Activated CD8-positive, alpha-beta memory T cell treated with anti-CD3 and anti-CD28 coated beads for 4 hours (primary cell): ENCODE measurements at regions not wholly inside any gene's neighbourhood (a gene's known extent, or its start where the extent isn't known, plus 50 kb on each side); places are given as distances from the start of the nearest gene placed in this dataset.
A peak's percentile ranks its signal among the peaks of the same experiment; 100 is the strongest.

Source experiments
- DNase-seq, 2 donors: peaks; one replicate each; pipeline ENCODE4 v3.0.0-alpha.2; 2020; ENCODE audit warnings: low read depth in 2 of 2

GRCh38 chr6:14431385-14432330, 314.1 kb downstream of the CD83 start:
- DNase-seq: no peak

- DNase-seq: no peak
These were observed 317.5 kb downstream of the CD83 start for GRCh38 chr6:14434916-14435690.

GRCh38 chr6:14436592-14437132, 319.1 kb downstream of the CD83 start:
- no peak for DNase-seq

DNA sequence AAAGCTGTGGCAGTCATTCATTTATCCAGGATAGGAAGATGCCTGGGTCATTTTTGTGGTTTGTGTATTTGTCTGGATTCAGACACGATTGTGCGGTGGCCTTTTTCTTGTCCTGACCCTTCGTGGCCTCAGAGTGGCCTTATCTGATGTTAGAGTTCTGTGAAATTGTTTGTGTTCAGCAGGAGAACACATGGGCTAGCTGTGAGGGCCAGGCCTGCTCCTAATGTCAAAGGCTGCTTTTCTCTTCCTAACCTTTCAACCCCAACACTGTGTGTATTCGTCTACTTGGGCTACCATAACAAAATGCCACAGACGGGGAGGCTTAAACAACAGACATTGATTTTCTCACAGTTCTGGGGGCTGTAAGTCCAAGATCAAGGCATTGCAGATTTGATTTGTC, 321.8 kb downstream of the CD83 start:
- no peak for DNase-seq

GRCh38 chr6:14440215-14440910, 322.8 kb downstream of the CD83 start:
- DNase-seq: no peak

GRCh38 chr6:14440940-14441781, 323.6 kb downstream of the CD83 start:
- no peak for DNase-seq

GRCh38 chr6:14442242-14442641, 324.7 kb downstream of the CD83 start:
- DNase-seq: no peak

DNA sequence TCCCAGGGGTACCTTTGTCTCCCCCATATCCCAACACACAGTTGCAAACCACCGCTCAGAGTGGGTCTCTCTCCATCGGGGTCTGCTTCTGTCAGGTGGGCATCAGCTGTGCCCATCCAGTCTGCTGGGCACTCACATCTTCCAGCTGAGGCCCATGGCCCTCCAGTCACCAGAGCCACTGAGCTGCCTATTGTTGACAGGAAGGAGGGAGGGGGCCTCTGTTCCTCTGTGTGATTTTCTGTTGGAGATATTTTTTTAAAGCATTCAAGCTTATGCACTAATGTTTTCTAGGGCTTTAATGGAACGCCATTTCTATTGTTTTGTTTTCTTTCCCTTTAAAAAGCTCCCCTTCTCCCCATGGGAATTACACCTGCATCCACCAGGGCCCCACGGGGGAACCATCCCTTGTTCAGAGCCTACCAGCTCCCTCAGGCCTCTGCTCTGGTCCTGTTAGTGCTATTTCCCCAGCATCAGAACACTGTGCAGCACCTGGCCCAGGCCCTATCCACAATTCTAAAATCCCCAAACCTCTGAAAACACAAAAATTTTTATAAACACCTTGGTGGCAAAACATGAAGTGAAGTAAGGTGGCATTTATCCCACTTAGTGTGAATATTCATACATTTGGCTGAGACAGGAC, 326.2 kb downstream of the CD83 start:
- DNase-seq: no peak

GRCh38 chr6:14444295-14444972, 326.9 kb downstream of the CD83 start:
- DNase-seq: no peak

GRCh38 chr6:14447240-14447639, 329.7 kb downstream of the CD83 start:
- no peak for DNase-seq

DNA sequence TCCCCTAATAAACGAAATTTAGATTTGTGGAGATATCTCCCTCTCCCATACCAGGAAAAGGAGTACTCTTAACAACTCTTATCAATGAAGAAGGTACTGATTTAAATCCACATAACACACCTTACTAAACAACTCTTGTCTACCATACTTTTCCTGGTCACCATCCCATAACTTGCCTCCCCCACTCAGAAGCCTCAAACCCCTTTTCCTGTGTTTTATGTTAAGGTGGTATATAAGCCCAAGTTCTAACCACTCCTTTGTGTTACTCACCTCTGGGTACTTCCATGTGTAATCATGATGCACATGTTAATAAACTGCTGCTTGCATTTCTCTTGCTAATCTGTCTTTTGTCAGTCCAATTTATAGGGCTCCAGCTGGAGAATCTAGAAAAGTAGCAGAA, 330.7 kb downstream of the CD83 start:
- no peak for DNase-seq

GRCh38 chr6:14450133-14450504, 332.5 kb downstream of the CD83 start:
- no peak for DNase-seq

DNA sequence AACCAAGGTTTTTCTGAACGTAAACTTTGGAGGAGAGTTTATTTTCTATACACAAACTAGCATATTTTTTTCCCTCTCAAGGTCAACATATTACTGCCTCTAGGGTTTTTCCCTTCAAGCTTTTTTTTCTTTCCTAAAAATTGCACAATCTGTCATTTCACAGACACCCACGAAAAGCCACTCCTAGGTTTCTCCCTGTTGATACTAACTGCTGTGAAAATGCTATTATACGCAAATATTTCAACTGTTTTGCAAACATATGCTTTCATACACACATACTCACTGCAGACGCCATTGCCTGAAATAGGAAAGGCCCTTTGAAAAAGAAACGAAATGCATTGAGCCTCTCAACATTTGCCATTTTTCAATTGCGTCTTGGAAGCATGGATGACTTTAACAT, 333.0 kb downstream of the CD83 start:
- no peak for DNase-seq

DNA sequence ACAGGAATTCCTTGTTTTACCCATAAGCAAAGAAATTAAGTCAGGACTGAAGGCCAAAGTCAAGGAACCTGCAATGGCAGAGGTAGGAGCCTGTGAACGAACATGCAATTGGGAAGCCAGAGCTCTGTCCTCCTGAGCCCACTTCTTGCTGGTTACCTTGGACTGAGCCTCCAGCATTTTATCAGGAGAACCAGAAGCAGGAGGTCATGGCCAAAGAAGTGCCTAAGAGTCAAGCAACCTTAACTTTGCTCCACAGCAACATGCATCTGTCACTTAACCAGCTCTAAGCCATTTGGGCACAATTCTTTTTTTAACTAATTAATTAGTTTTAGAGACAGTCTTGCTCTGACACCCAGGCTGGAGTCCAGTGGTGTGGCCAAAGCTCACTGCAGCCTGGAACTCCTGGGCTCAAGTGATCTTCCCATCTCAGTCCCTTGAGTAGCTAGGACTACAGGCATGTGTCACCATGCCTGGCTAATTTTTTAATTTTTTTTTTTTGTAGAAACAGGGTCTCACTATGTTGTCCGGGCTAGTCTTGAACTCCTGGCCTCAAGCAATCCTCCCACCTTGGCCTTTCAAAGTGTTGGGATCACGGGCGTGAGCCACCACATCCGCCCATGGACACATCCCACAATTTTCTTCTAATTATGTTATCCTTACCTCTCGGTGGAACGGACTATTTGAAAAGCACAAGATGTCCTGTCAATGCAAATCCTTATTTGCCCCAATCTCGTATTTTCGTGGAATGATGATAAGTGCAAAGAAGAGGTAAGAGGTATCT, 334.2 kb downstream of the CD83 start:
- no peak for DNase-seq

- DNase-seq: peak; percentile 10 to 28
These were observed 335.3 kb downstream of the CD83 start for GRCh38 chr6:14452567-14453527.

- DNase-seq: no peak
These were observed 336.3 kb downstream of the CD83 start for GRCh38 chr6:14453712-14454472.

- DNase-seq: no peak
These were observed 336.9 kb downstream of the CD83 start for GRCh38 chr6:14454473-14454775.

GRCh38 chr6:14455427-14455826, 337.9 kb downstream of the CD83 start:
- no peak for DNase-seq
